GM19023 (cell line): ENCODE measurements at regions not wholly inside any gene's neighbourhood (a gene's known extent, or its start where the extent isn't known, plus 50 kb on each side); places are given as distances from the start of the nearest gene placed in this dataset.

ENCODE experiments used
- ATAC-seq: cut with Tn5 transposase; IDR thresholded peaks from one replicate; pipeline ENCODE4 v1.9.1; 2021; ENCODE audit warnings: mild to moderate bottlenecking, moderate library complexity; ENCODE audit not compliant: unreplicated experiment

DNA sequence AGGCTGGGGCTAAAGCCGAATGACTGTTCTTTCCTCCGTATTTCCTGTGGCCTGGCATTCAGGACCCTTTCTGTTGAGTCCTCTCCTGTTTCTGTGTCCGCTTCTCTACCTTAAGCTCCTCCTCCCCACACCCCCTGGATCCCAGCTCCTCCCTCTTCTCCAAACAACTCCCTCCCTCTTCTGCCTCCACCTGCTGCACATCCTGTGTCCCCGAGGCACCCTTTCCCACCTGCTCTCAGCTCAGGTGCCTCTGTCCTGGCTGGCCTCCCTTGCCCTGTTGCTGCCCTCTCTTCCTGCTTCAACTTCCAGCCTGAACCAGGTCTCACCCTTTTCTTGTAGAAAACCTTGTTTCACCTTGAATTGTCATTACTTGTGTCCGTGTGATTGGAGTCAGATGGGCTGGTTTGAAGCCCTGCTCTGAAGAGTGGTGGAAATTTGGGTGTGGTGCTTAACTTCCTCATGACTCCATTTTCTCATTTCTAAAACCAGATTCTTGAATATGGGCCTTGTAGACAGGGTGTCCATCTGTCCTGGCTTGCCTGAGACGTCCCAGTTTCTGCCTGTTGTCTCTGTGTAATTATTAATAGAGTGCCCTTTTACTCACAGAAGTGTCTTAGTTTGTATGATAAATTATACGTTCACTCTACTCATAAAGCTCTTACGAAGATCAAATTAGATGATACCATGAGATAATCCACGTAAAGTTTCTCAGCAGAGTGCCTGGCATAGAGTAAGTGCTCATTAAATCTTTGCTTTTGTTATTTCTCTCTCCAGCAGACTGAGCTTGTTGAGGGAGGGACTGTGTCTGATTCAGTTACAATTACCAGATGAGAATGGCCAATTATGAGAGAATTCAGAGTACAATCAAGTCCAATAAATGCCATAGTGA lies 58.9 kb upstream of the TRABD2B start:
- ATAC-seq: no peak

DNA sequence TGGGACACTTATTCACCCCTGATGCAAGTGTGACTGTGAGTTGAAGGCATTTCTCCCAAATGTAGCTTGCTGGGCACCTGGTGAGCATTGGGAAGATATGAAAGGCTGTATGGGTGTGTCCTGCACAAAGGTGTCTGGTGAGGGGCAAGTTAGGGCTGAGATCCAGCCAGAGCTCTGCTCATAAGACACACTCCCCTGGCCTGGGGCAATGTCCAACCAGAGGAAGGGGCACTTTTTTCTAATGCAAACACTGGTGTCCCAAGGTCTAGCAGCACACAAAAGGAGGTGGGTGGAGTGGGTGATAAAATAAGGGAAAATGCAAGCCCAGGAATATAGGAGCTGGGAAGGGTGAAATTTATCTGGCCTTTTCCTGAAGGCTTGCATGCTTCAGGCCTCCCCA lies 57.0 kb upstream of the TRABD2B start:
- ATAC-seq: no peak

DNA sequence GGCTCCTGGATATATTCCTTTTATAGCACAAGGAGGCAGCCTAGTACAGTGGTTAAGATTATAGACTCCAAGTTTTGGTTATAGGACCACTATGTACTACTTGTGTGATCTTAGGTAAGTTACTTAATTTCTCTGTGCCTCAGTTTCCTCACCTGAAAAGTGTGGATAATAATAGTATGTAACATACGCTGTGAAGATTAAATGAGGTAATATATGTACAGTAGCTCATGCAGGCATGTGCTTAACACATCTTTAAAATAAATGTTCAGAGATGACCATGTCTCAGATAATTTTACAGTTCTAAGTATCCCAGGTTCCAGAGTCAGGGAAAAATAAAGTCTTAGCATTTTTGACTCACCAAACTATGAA lies 55.7 kb upstream of the TRABD2B start:
- ATAC-seq: no peak

DNA sequence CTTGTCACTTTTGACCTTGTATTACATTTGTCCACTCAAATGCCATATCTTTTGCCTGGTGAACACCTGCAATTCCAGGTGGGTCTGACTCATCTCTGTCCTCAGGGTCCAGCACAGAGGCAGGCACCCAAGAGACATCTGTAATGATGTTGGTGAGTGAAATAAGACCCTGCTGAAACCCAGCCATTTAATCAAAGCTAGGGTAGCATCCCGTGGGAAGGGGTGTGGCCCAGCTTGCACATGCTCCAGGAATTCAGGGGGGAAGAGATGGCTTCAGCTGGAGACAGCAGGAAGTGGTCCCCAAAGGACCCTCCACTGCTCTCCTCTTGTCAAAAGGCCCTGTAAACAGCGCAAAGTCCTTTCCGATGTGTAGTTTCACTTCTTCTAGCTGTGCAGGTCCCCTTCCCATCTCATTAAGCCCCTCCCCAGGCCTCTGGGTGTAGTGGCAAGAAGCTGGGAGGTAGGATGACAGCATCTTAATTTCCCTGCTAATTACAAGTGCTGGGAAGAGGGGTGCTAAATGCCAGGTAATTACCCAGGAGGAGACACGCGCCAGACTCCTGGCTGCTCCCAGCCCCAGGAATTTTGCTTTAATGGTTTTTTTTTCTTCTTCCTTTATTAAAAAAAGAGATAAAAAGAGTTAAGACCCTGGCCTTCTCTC lies 54.4 kb upstream of the TRABD2B start:
- no peak for ATAC-seq

DNA sequence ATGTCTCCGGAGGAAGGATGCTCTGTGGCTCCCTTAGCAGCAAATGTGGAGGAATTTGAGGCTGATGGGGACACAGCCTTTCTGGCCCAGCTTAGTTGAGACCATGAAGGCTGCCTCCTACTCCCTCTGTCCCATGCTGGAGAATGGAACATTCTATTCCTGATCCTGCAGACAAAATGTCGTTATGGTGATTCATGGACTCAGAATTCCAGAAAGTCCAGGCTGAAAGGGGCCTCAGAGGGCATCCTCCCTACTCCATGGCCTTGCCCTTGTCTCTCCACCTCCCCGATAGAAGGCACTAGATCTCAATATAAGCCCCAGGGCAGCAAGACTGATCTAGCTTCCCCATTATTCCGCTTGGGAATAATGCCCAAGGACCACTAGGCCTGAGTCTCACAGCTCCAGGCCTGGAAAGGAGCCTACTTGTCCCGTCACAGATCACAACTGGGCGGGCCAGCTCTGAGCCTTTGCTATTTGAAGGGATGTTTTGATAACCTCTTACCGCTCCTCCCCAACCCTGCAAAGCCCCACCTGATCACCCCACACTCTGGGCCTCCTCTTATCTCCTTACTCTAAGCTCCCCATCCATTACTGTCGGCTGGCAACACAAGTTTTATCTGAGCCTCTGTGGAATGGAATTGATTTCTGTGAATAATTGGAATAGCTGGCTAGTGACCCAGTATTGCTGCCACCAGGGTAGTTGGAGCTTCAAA lies 52.8 kb upstream of the TRABD2B start:
- no peak for ATAC-seq

DNA sequence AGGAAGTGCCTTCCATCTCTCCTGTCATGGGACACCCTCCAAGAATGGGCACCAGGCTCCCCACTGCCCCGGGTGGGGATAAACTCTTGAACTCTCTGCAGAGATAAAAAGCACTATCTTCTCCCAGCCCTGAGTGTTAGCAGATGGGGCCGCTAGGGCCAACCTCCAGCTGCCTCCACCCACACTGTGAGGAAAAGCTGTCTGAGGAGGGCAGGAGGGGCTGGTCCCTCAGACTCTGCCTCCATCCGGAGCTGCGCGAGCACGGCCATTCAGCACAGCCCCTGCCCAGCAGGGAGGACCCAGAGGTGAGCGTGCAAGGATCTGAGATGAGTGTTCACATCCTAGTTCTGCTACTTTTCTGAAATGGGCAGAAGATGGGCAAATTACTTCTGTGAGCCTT lies 51.8 kb upstream of the TRABD2B start:
- ATAC-seq: no peak

DNA sequence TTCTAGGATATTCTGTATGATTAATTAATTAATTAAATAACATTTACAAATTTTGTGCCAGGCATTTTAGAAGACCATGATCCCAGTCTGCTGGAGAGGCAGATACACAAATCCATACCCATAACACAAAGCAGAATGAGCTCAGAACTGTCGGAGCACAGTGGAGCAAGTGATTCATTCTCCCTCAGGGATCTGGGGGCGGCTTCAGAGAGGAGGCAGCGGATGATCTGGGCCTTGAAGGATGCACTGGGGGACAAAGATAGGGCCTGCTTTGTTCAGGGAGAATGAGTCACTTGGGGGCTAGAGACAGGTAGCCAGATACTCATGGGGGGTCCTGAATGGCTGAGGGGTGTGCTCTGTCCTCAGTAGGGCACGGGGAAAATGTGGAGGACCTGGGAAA lies 50.9 kb upstream of the TRABD2B start:
- no peak for ATAC-seq

DNA sequence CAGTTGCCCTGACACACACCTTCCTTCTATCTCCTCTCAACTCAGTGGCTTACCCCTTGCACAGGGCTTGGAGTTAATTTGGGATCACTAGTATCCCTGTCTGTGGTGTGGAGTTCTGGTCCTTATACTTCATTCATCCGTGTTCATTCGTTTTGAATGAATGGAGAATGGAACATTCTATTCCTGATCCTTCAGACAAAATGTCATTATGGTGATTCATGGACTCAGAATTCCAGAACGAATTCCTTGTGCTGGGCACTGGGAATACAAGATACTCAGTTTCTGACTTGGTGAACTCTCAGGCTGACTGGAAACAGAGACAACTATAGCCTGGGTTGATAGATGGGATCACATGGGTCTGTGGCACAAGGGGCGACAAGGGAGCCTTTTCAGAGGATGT lies 49.9 kb upstream of the TRABD2B start:
- no peak for ATAC-seq
